NCI-H146 treated with DMSO at 0.1 percent for 48 hours (cell line): ENCODE measurements at regions not wholly inside any gene's neighbourhood (a gene's known extent, or its start where the extent isn't known, plus 50 kb on each side); places are given as distances from the start of the nearest gene placed in this dataset.

Experiments used
- DNase-seq: peaks from one replicate; lab custom pipeline; 2025; ENCODE audit not compliant: unreplicated experiment; lab: John Stamatoyannopoulos, UW

DNA sequence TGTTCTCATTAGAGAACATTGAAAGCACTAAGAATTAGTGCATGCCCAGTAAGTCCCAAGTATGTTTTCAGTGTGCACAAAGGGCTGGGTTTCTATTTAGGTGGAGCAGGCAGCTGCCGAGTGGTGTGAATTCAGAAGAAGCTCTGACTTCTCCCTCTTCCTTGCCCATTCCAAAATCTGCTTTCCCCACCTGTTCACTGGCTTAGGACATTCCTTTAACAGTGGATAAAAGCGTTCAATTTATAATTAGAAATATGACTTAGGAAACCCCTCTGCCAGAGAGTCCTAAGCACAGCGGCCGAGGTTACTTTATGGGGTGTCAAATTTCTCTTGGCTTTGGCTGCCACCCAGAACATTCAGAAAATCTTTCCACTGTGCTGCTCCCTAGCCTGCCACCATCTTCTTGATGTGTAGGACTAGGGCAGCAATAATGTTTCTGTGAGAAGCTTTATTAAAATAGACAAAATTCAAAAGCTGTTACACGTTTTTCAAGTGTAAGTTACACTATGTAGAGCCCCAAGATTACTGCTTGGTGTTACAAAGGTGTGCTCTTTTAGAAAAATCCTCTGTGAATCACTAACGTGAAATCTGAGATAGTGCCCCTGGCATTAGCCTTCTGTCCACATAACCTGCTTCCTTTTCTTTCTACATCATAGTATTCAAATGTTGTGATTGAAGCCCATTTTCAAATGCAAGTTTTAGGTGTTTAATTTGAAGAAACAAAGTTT lies 191.6 kb upstream of the ANKRD50 start:
- DNase-seq = no peak

DNA sequence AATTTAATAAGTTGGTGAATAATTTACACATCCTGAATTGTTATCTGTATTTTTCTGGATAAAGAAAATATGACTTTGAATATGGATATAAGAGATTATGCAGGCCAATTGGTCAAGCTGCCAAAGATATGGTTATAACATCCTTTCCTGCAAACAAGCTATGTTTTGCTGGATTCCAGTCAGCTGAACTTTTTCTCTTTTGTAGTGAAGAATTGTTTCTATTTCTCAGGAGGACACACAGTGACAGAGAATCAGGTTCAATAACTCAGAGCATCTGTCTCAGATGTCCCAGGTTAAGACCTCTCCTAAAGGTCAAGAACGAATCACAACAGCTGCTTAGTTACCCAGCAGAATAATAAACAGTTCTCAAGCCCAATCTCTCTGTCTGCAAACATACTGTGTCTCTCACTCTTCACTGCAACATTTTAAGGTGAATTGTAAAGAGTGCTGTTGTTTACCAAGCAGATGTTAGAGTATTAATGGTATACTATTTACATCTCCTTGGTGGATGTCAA lies 189.5 kb upstream of the ANKRD50 start:
- no peak for DNase-seq

GRCh38 chr4:124899997-124900396 lies 187.5 kb upstream of the ANKRD50 start:
- no peak for DNase-seq

DNA sequence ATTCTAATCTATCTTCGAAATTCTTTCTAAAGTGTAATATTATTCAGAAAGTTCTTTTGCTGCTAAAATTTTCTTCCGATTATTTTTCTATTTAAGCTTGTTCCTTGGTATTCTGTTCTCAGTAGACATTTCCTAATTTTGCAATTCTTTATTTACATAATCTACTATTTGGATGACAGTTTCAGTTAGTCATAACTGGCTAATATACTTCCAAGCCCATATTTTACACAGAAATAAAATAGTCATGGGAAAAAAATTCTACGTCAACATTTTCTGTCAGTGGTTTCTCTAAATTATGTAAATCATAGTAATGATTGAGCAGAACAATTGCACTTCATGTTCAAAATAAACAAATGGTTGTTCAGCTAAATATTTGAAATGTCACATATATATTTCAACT lies 178.0 kb upstream of the ANKRD50 start:
- no peak for DNase-seq

DNA sequence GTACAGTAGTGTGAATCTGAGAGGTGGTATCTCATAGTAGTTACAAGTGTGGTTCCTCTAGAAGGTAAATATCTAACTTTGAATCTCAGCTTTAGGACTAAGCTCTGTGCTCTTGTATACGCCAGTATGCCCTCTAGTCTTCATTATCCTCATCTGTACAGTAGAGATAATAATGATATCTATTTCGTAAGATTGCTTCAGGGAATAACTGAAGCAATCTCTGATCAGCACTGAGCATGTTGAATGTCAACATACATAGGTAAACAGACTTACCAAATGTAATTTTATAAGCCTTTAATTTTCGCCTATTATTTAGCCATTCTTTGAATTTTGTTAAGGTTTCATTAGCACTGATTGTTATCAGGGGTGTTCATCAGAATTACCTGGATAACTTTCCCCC lies 175.2 kb upstream of the ANKRD50 start:
- DNase-seq = no peak

DNA sequence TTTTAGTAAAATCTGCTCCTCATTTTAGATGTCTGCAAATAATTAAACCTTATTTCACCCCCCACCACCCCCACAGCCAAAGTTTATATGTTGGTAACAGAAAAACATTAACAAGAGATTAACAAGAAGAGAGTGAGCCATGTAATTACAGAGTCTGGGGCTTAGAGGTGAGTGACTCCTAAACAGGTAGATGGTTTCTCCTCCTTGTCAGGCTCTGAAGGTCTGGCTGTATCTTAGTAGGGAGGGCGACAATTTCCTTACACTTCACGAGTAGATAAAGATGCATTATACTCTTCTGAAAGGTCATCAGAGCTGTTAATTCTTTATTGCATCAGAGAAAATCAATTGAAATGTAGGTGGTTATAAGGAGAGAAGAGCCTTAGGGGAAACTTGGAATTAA lies 171.8 kb upstream of the ANKRD50 start:
- DNase-seq = no peak

GRCh38 chr4:124883632-124884031 lies 171.1 kb upstream of the ANKRD50 start:
- DNase-seq = no peak

DNA sequence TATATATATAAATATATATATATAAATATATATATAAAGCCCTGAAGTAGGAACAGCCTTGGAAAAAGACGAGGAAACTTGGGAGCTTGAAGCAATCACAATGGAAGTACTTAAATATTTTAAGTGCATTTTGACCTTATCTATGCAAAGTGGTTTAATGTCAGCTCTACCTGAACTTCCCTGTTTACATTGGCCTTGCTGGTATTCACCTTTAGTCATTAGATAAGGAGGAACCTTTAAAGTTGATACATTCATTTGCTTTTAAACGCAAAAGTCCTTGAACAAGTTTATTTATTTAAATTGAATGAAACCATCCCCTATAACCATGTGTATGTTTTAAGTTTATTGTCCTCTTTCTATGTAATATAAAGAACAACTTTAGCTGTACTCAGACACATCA lies 166.7 kb upstream of the ANKRD50 start:
- no peak for DNase-seq

GRCh38 chr4:124874172-124874450 lies 161.6 kb upstream of the ANKRD50 start:
- DNase-seq = no peak

GRCh38 chr4:124873361-124874171 lies 161.0 kb upstream of the ANKRD50 start:
- no peak for DNase-seq

DNA sequence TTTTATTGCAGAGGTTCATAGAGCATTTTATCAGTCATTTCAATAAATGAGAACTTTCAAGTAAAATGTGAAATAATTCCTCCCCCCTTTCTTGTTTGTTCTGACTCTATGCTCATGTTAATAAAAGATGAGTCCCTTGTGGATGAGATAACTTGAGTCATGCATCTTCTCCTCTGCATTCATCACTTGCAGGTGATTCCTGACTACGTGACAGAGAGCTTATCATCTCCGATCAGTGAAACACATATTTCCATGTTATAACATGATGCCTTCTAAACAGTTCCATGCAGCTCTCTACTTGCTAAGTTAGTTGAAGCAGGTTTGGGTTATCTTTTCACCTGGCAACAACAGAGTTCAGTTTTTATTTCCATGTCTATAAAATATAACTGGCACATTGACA lies 160.1 kb upstream of the ANKRD50 start:
- no peak for DNase-seq

GRCh38 chr4:124869961-124870495 lies 157.5 kb upstream of the ANKRD50 start:
- no peak for DNase-seq

DNA sequence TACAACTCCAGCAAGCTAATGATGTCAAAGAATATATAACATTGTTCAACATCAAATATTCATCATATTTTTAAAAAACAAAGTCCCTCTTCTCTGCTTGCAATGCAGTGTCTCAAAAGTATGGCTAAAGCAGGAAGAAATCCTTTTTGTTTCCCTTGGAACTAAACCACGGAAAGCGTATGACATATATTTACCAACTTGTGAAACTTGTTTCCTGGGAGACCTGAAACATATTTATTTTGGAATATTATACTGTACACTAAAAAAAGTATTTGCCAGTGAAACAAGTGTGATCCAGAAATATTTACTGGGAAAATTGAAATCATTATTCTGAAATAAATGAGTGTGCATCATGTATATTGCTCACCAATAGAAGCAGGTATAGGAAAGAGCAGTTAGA lies 156.0 kb upstream of the ANKRD50 start:
- DNase-seq = no peak

DNA sequence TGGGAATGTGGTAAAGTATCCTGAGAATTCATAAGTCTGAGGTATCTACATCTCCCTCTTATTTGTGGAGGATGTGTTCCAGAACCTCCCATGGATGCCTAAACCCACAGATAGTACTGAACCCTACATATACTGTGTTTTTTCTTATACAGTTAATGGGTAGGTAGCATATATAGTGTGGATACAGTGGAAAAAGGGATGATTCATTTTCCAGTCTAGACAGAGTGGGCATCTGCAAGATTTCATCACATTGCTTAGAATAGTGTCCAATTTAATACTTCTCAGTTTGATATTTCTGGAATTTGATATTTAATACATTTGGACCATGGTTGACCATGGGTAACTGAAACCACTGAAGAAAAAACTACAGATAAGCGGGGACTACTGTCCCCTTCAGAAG lies 155.0 kb upstream of the ANKRD50 start:
- DNase-seq = no peak

DNA sequence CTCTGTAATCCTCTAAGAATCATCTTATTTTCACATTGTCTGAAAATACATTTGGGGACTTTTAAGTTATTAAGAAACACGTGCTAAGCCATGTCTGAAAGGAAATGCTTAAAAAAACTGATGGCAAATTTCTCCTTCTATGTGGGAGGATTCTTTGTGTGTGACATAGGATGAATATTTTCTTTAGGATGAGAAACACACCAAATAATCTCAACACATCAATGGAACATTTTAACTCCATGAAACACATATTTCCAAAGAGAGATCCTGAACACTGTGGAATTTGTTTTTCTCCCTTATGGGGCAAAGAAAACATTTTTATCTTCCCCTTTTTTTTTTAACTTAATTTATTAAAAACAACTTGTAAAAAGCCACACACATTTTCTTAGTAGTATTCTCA lies 153.8 kb upstream of the ANKRD50 start:
- no peak for DNase-seq

DNA sequence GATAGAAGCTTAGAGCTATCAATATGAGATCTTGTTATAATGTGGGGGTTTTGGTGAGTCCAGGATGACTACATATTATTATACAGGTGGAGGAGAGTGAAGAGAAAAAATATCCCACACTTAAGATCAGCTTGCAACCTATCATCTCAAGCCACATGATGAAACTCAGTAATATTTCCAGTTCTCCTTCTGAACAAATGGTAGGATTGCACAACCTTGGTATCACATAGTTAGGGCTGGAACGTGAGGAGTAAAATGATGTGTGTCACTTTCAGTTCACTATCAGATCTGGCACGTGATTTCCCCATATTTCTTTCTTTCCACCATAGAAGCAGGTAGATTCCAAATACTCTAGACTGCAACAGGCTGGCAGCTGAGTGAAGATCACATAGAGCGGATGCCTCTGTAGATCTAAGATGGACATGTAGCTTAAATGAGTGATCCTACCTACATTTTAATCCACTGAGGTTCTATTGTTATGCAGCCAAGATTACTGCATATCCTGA lies 150.6 kb upstream of the ANKRD50 start:
- DNase-seq = no peak

GRCh38 chr4:124862261-124862660 lies 149.7 kb upstream of the ANKRD50 start:
- no peak for DNase-seq

- no peak for DNase-seq
Measured at GRCh38 chr4:124861761-124862160, 149.2 kb upstream of the ANKRD50 start.

DNA sequence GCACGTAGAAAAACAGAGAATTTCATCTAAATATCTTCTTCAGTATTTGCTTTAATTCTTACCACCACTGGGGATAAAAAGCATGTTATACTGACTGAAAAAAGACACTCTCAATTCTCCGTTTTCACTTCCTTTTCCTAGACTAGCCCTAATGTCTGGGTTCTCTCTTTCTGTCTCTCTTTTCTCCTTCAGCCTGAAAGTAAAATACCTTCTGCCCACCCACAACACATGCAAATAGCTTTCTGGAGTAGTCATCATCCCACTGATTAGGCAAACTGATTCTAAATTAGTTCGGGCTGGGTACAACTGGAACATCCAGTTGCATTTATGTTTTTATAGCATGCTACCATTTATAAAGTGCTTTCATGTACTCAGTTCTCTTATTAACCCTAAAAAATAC lies 142.4 kb upstream of the ANKRD50 start:
- no peak for DNase-seq

DNA sequence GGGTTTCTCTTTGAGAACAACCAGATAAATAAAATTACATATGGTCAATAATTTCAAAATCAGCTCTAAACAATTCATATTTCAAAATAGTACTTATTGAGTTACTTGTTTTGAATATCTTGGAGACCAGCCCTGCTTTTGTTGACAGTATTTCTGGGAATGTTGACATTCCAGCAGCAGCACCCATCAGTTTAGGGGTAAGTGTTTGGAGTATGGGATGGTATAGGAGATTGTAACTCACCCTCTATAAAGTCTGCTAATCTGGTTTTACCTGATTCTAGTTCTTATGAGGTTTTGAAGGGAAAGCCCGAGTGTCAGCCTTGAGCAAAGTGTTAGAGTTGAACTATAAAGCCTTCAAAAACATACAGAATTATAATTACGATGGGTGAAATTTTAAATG lies 139.2 kb upstream of the ANKRD50 start:
- DNase-seq = no peak

DNA sequence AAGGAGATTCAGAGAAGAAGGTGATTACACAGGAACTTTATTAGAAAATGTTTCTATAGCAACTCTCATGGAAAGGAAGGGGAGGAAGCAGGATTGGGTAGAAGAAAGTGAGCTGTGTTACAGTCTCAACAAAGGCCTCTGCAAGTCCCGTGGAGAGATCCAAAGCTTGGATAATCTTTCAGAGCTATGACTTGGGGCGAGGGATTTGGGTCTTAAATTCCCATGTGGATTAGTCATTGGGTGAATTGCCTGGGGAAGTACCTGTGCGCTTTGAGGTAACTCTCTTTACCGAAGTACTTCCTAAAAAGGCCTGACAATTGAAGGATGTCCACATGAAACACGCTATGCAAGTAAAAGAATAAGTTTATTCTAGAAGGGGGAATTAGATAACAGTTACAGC lies 133.8 kb upstream of the ANKRD50 start:
- DNase-seq = no peak

DNA sequence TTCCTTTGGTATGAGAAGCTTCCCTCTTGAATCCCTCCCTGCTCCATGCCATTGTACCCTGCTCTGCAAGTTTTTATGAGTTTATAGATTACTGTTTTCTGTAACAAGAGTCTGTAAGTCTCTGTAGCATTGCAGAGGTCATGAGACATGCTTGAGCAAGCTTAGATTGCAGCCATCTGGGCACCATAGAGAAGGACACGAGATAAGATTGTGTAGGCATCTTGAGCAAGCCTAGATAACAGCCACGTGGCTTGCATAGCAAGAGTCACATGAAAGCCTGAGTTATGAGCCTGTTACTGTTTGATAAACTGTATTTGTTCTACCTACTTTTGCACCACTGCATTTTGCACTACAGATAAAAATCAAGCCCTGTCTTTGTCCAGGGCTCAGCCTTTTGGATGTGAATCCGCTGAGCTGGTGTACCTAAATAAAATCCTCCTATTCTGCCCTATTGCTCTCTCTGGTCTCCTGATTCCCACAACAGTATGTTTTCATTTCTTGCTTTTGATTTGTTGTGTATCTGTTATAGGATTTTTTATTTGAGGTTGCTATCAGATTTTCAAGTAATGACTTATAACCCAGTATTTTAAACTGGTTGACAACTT lies 127.4 kb upstream of the ANKRD50 start:
- DNase-seq = no peak
